Lung (tissue), 11 donors: ENCODE measurements at regions not wholly inside any gene's neighbourhood (a gene's known extent, or its start where the extent isn't known, plus 50 kb on each side); places are given as distances from the start of the nearest gene placed in this dataset.

Experiments used
- ATAC-seq: fragments of 200-7000 bp; cut with Tn5 transposase; one replicate; pipeline ENCODE4 v1.9.1; 2020; ENCODE audit warnings: moderate number of reproducible peaks; ENCODE audit not compliant: insufficient read depth, low FRiP score
- DNase-seq, 3 donors: peaks; one replicate each; pipeline ENCODE4 v3.0.0-alpha.2; 2013 to 2017
- H3K27ac ChIP-seq, 2 donors: one replicate each; pipeline ENCODE4 v1.5.1; 2013; ENCODE audit warnings: mild to moderate bottlenecking in 2 of 2, moderate library complexity in 2 of 2, control low read depth in 1 of 2, inconsistent platforms in 1 of 2, low read depth in 1 of 2, low read length in 1 of 2
- H3K27me3 ChIP-seq, 3 donors: one replicate each; pipeline ENCODE4 v1.5.1; 2013; ENCODE audit warnings: low read length in 2 of 3; ENCODE audit not compliant: control insufficient read depth in 3 of 3, insufficient read depth in 3 of 3
- H3K36me3 ChIP-seq, 4 donors: one replicate each; pipeline ENCODE4 v1.5.1; 2013; ENCODE audit warnings: low read length in 4 of 4, mild to moderate bottlenecking in 1 of 4, moderate library complexity in 1 of 4; ENCODE audit not compliant: control insufficient read depth in 4 of 4, insufficient read depth in 4 of 4
- H3K4me1 ChIP-seq, 5 donors: one replicate each; pipeline ENCODE4 v1.5.1; 2013; ENCODE audit warnings: low read length in 5 of 5, mild to moderate bottlenecking in 2 of 5, moderate library complexity in 1 of 5; ENCODE audit not compliant: control insufficient read depth in 5 of 5, insufficient read depth in 5 of 5
- H3K4me3 ChIP-seq: one replicate; pipeline ENCODE4 v1.5.1; 2013; ENCODE audit warnings: mild to moderate bottlenecking, control low read depth, moderate library complexity
- H3K9ac ChIP-seq, 2 donors: one replicate each; pipeline ENCODE4 v1.5.1; 2013; ENCODE audit warnings: low read length in 2 of 2, control low read depth in 1 of 2; ENCODE audit not compliant: insufficient read depth in 1 of 2
- H3K9me3 ChIP-seq, 4 donors: one replicate each; pipeline ENCODE4 v1.5.1; 2013; ENCODE audit warnings: low read length in 3 of 4, mild to moderate bottlenecking in 1 of 4, moderate library complexity in 1 of 4; ENCODE audit not compliant: control insufficient read depth in 4 of 4, insufficient read depth in 3 of 4
- CTCF ChIP-seq: IDR thresholded peaks from 2 replicates; pipeline ENCODE4 v1.5.1; 2012; ENCODE audit warnings: mild to moderate bottlenecking; ENCODE audit errors: control extremely low read depth, extremely low read depth
- WGBS, 2 donors: extraction: QIAGEN DNeasy Blood & Tissue Kit; methylation state at CpG; one replicate each; pipeline ENCODE4 v1.1.7; 2013; 5-methylcytosine and 5-hydroxymethylcytosine counted together
- donor health status: control.
- donor health status: control.
- donor health status: Bipolar disorder and iron deficiency.
- donor health status: healthy.
- donor health status: DM: yes; HTN: yes; CAD: no.

- Histone ChIP-seq H3K9ac (no peak overlapping the region), H3K4me1 (no peaks in the 10 kb centered on the region), H3K9me3 (peaks cover 0 to 6% (median 0%) of the 10 kb centered on the region in 4 donors), H3K27me3 (no peaks in the 10 kb centered on the region), H3K4me3 (no peak overlapping the region), H3K27ac (no peak overlapping the region), H3K36me3 (no peaks in the 10 kb centered on the region)
- TF ChIP-seq CTCF: no peak
- ATAC-seq: no peak
- 0 to 75% methylated on average over 1 of the region's 1 CpG for WGBS, 2 donors
- no peak for DNase-seq
Measured at GRCh38 chr4:148986951-148987350, 544.7 kb upstream of the NR3C2 start.

GRCh38 chr4:148984951-148985350 is 542.7 kb upstream of the NR3C2 start:
- DNase-seq: no peak
- Histone ChIP-seq H3K36me3 (no peaks in the 10 kb centered on the region), H3K4me1 (peaks cover 0 to 6% (median 0%) of the 10 kb centered on the region in 5 donors), H3K27ac (no peak overlapping the region), H3K9me3 (peaks cover 0 to 6% (median 0%) of the 10 kb centered on the region in 4 donors), H3K27me3 (no peaks in the 10 kb centered on the region), H3K4me3 (no peak overlapping the region), H3K9ac (no peak overlapping the region)
- 91 to 92% methylated on average over 2 of the region's 2 CpGs for WGBS, 2 donors
- ATAC-seq: no peak
- TF ChIP-seq CTCF: no peak

GRCh38 chr4:148982200-148982599 is 540.0 kb upstream of the NR3C2 start:
- ATAC-seq (no peak), DNase-seq (no peak)
- 55 to 63% methylated on average over 4 of the region's 4 CpGs for WGBS, 2 donors
- H3K9ac ChIP-seq: no peak overlapping the region
- no peak overlapping the region for H3K4me3 ChIP-seq
- H3K36me3 ChIP-seq: no peaks in the 10 kb centered on the region
- H3K9me3 ChIP-seq: peaks cover 0 to 6% (median 0%) of the 10 kb centered on the region in 4 donors
- H3K27ac ChIP-seq: no peak overlapping the region
- no peaks in the 10 kb centered on the region for H3K27me3 ChIP-seq
- no peak for TF ChIP-seq CTCF
- H3K4me1 ChIP-seq: peaks cover 0 to 6% (median 0%) of the 10 kb centered on the region in 5 donors

DNA sequence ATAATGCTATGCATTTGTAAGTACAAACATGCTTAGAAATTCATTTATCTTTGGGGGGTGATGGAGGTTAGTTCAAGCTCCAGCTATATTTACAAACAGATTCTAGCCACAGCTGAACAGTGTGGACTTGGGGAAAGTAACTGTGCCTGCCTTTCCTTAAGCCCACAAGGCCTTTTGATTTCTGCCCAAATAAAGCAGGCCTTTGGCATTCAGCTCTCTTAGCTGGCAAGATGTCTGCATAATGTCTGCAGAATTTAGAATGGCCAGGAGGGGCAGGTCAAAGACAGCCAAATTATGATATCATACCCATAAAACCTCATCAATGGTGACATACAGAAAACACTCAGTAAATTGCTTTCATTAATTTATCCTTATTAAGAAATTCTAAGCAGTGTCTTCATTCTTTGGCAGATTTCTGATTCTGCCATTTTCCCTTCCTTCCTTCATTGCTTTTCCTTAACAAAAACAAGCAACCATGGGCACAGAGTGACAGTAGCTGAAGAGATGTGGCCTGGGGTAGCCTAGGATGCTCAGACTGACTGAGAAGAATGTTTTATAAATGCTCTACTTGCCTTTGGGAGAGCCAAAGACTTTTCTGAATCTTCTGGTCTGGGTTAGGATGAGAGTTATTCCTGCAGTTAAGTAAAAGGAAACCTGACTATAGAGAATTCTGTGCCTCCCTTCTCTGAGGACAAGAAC is 538.7 kb upstream of the NR3C2 start:
- ATAC-seq: no peak
- Histone ChIP-seq H3K36me3 (no peaks in the 10 kb centered on the region), H3K4me3 (no peak overlapping the region), H3K27me3 (no peaks in the 10 kb centered on the region), H3K9ac (no peak overlapping the region), H3K9me3 (peaks cover 0 to 6% (median 0%) of the 10 kb centered on the region in 4 donors), H3K4me1 (peaks cover 0 to 6% (median 0%) of the 10 kb centered on the region in 5 donors), H3K27ac (no peak overlapping the region)
- peak in 2 of 3 donors; percentile 41 to 53 for DNase-seq
- no peak for TF ChIP-seq CTCF
